ENCODE measurements at regions not wholly inside any gene's neighbourhood (a gene's known extent, or its start where the extent isn't known, plus 50 kb on each side); places are given as distances from the start of the nearest gene placed in this dataset.

DNA sequence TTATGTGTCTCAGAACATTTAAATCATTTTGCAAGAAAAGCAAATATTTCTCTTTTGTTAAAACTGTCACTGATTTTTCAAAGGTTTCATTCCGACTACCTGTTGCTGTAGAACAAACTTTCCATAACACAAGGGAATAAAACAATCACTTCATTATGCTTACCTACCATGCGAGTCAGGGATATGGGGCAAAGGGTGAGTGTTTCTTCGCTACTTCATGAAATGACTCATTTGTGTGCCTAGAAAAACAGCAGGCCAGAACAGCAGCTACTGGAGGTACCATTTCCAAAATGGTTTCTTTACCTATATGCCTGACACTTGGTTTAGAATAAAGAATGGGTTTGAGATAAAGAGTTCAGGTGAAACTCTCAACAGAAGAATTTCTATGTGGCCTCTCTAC is 712.5 kb downstream of the PLOD2 start:
- TF ChIP-seq CREB1 (IDR thresholded peaks at IDR 0.05; ENCODE audit: low read depth) (no peak), EGR1 (IDR thresholded peaks at IDR 0.05) (no peak), CEBPB (IDR thresholded peaks at IDR 0.05) (no peak), YY1 (IDR thresholded peaks at IDR 0.05; ENCODE audit: low read depth) (no peak), TCF12 (IDR thresholded peaks at IDR 0.05; ENCODE audit: low read depth) (no peak), RAD21 (IDR thresholded peaks at IDR 0.05; ENCODE audit: low read depth) (no peak), NFIC (IDR thresholded peaks at IDR 0.05) (no peak), TEAD4 (IDR thresholded peaks at IDR 0.05) (no peak), ZBTB7A (IDR thresholded peaks at IDR 0.05; ENCODE audit: low read depth) (no peak), TAF1 (IDR thresholded peaks at IDR 0.05; ENCODE audit: low read depth) (no peak), FOXM1 (IDR thresholded peaks at IDR 0.05; ENCODE audit: borderline replicate concordance, low read depth) (no peak)
- TF ChIP-seq, protein P1, sequence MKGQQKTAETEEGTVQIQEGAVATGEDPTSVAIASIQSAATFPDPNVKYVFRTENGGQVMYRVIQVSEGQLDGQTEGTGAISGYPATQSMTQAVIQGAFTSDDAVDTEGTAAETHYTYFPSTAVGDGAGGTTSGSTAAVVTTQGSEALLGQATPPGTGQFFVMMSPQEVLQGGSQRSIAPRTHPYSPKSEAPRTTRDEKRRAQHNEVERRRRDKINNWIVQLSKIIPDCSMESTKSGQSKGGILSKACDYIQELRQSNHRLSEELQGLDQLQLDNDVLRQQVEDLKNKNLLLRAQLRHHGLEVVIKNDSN (IDR thresholded peaks at IDR 0.05) = no peak

DNA sequence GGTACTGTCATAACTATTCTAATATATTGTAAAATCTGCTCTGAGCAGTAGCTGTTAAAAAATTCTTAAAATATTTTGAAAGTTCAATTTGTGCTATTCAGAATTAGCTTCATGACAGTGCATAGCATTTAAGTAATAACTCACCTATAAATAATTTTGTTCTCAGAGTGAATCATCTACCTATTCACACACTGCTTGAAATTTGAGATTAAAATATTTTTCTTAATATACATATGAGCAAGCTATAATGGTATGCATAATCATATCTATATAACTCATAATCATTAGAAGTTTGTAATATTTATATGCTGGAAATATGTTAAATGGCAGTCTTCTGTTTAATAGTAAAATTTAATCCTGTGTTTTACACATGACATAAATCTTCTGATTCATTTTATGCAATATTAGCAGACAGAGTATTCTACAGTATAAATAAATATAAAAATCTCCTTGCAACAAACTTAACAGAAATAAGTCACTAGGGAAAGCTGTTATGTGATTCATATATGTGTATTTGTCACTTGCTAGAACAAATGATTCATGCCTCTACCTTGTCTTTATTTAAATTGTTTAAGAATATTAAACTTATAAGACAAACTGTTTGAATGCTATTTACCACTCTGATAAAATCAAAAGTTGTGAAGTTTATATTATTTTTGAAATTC is 710.8 kb downstream of the PLOD2 start:
- TF ChIP-seq ZBTB7A (IDR thresholded peaks at IDR 0.05; ENCODE audit: low read depth) = no peak
- TF ChIP-seq CREB1 (IDR thresholded peaks at IDR 0.05; ENCODE audit: low read depth) = no peak
- TF ChIP-seq, protein P1 (IDR thresholded peaks at IDR 0.05) = no peak
- TF ChIP-seq, protein P2, sequence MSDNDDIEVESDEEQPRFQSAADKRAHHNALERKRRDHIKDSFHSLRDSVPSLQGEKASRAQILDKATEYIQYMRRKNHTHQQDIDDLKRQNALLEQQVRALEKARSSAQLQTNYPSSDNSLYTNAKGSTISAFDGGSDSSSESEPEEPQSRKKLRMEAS (IDR thresholded peaks at IDR 0.05) = no peak

DNA sequence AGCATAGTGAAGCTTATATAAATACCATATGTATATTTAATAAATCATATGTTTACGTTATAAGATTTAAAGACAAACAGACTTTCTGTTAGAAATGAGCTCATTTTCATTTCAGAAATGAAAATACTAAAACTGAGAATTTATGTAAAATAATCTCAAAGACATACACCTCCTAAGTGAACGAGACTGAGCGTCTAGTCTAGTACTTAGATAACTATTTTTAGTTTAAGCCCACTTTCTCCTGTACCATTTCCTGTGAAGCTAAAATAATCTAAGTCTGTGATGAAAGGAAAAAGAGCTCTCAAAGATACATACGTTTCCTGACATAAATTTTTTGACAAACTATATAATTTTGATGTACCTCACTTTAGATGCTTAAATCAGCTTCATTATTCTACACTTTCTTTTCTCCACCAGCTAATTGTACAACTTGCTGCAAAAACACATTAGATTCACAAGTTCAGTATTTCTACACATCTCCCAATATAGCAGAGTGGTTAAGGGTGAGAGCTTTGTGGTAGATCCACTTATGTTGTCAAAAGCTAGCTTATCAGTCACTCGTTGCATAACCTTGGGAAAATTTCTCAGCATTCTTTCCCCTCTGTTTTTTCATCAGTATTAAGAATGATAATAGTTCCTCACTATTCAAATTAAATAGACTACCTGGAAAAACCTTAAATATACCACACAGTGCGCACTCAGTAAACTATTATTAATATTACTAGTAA is 703.0 kb downstream of the PLOD2 start:
- no peak for TF ChIP-seq RAD21 (IDR thresholded peaks at IDR 0.05; ENCODE audit: low read depth)
- no peak for TF ChIP-seq EGR1 (IDR thresholded peaks at IDR 0.05)
- TF ChIP-seq, protein P2 (IDR thresholded peaks at IDR 0.05) = no peak

DNA sequence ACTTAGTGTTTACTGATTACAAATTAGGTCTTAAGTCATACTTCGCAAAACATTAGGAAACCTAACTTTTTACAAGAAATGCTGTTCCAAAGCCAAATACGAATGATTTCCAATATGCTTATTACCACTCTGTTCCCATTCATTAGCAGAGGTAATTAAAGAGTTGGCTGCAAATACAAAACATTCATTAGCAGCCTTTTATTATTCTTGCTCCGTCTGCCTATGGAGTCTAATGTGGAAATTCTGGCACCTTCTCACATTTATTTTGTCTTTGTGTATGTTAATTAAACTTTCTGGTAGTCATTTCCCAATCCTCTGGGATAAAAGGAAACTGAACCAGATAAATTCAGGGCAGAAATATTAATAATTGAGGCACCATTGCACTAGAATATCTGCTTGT is 689.0 kb downstream of the PLOD2 start:
- TF ChIP-seq FOXM1 (IDR thresholded peaks at IDR 0.05; ENCODE audit: borderline replicate concordance, low read depth) = no peak
- TF ChIP-seq EGR1 (IDR thresholded peaks at IDR 0.05) = no peak
- TF ChIP-seq, protein P1 (IDR thresholded peaks at IDR 0.05) = no peak
- TF ChIP-seq NFIC (IDR thresholded peaks at IDR 0.05) = no peak
- TF ChIP-seq RAD21 (IDR thresholded peaks at IDR 0.05; ENCODE audit: low read depth) = no peak
- TF ChIP-seq YY1 (IDR thresholded peaks at IDR 0.05; ENCODE audit: low read depth) = no peak
- no peak for TF ChIP-seq TEAD4 (IDR thresholded peaks at IDR 0.05)
- TF ChIP-seq, protein P2 (IDR thresholded peaks at IDR 0.05) = no peak
- no peak for TF ChIP-seq TCF12 (IDR thresholded peaks at IDR 0.05; ENCODE audit: low read depth)
- no peak for TF ChIP-seq ZBTB7A (IDR thresholded peaks at IDR 0.05; ENCODE audit: low read depth)
- TF ChIP-seq, protein P3, sequence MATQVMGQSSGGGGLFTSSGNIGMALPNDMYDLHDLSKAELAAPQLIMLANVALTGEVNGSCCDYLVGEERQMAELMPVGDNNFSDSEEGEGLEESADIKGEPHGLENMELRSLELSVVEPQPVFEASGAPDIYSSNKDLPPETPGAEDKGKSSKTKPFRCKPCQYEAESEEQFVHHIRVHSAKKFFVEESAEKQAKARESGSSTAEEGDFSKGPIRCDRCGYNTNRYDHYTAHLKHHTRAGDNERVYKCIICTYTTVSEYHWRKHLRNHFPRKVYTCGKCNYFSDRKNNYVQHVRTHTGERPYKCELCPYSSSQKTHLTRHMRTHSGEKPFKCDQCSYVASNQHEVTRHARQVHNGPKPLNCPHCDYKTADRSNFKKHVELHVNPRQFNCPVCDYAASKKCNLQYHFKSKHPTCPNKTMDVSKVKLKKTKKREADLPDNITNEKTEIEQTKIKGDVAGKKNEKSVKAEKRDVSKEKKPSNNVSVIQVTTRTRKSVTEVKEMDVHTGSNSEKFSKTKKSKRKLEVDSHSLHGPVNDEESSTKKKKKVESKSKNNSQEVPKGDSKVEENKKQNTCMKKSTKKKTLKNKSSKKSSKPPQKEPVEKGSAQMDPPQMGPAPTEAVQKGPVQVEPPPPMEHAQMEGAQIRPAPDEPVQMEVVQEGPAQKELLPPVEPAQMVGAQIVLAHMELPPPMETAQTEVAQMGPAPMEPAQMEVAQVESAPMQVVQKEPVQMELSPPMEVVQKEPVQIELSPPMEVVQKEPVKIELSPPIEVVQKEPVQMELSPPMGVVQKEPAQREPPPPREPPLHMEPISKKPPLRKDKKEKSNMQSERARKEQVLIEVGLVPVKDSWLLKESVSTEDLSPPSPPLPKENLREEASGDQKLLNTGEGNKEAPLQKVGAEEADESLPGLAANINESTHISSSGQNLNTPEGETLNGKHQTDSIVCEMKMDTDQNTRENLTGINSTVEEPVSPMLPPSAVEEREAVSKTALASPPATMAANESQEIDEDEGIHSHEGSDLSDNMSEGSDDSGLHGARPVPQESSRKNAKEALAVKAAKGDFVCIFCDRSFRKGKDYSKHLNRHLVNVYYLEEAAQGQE (IDR thresholded peaks at IDR 0.05; ENCODE audit: low read depth) = no peak
- no peak for TF ChIP-seq CEBPB (IDR thresholded peaks at IDR 0.05)
- TF ChIP-seq CREB1 (IDR thresholded peaks at IDR 0.05; ENCODE audit: low read depth) = no peak
- no peak for TF ChIP-seq EP300 (IDR thresholded peaks at IDR 0.05; ENCODE audit: borderline replicate concordance)
- no peak for TF ChIP-seq TAF1 (IDR thresholded peaks at IDR 0.05; ENCODE audit: low read depth)

DNA sequence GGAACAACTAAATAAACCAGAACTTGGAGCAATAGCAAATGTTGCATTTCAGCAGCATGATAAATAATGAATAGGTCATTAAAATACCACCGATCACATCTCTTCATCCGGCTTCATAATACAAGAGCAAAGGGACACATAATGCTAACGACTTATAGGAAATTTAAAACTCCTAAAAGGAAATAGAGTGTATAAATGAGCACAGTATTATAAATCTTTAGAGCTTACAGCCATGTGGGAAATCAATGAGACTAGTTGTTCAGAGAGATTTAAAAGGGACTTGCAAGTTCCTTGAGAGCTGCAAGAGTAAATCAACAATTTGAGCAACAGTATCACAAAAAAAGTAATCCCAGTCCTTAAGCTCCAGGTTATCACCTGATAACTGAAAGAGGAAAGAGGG is 677.0 kb downstream of the PLOD2 start:
- TF ChIP-seq ZBTB7A (IDR thresholded peaks at IDR 0.05; ENCODE audit: low read depth) (no peak), TAF1 (IDR thresholded peaks at IDR 0.05; ENCODE audit: low read depth) (no peak), YY1 (IDR thresholded peaks at IDR 0.05; ENCODE audit: low read depth) (no peak), EP300 (IDR thresholded peaks at IDR 0.05; ENCODE audit: borderline replicate concordance) (no peak), FOXM1 (IDR thresholded peaks at IDR 0.05; ENCODE audit: borderline replicate concordance, low read depth) (no peak), TEAD4 (IDR thresholded peaks at IDR 0.05) (no peak), NFIC (IDR thresholded peaks at IDR 0.05) (no peak), EGR1 (IDR thresholded peaks at IDR 0.05) (no peak), TCF12 (IDR thresholded peaks at IDR 0.05; ENCODE audit: low read depth) (no peak), CEBPB (IDR thresholded peaks at IDR 0.05) (no peak)
- TF ChIP-seq, protein P2 (IDR thresholded peaks at IDR 0.05) = no peak
- TF ChIP-seq, protein P3 (IDR thresholded peaks at IDR 0.05; ENCODE audit: low read depth) = no peak
